AG04450 (cell line): ENCODE measurements at regions not wholly inside any gene's neighbourhood (a gene's known extent, or its start where the extent isn't known, plus 50 kb on each side); places are given as distances from the start of the nearest gene placed in this dataset.

Experiments
- CTCF ChIA-PET: fragments of 300-600, 350-600 bp; formaldehyde crosslinking; extraction: SDS; loops from one replicate; lab custom pipeline; 2022; ENCODE audit warnings: antibody characterized with exemption, inconsistent platforms; lab: Charles Lee
- POLR2A ChIA-PET: fragments of 350-600 bp; formaldehyde crosslinking; extraction: SDS; loops from one replicate; lab custom pipeline; 2021; ENCODE audit warnings: antibody characterized with exemption, inconsistent platforms; lab: Yijun Ruan, JAX
- DNase-seq: peaks from one replicate; pipeline ENCODE4 v3.0.0-alpha.2; 2011; ENCODE audit warnings: low read depth, low spot score
- H3K27ac ChIP-seq: one replicate; pipeline ENCODE4 v1.5.1; 2012; ENCODE audit warnings: low read depth, low read length, control low read depth
- H3K27me3 ChIP-seq: one replicate; pipeline ENCODE4 v1.6.0; 2012; ENCODE audit warnings: low read length; ENCODE audit not compliant: control insufficient read depth, insufficient read depth
- H3K4me3 ChIP-seq: 2 replicates; pipeline ENCODE4 v1.5.1; 2011; ENCODE audit warnings: mild to moderate bottlenecking, low read depth, low read length, control low read depth
- H3K9me3 ChIP-seq: 2 replicates; pipeline ENCODE4 v1.5.1; 2012; ENCODE audit warnings: low read length; ENCODE audit not compliant: control insufficient read depth, insufficient read depth
- CTCF ChIP-seq: IDR thresholded peaks from 2 replicates; pipeline ENCODE4 v1.5.1; 2011; ENCODE audit warnings: low read depth, low read length, control low read depth, inconsistent platforms

GRCh38 chr9:81371824-81372223 lies 317.5 kb downstream of the TLE1 start:
- CTCF ChIA-PET: no interaction called here
- TF ChIP-seq CTCF: no peak
- no peak for DNase-seq

GRCh38 chr9:81370650-81371049 lies 318.7 kb downstream of the TLE1 start:
- no peak overlapping the region for H3K27ac ChIP-seq
- no peaks in the 10 kb centered on the region for H3K9me3 ChIP-seq
- TF ChIP-seq CTCF: no peak
- CTCF ChIA-PET: interaction anchor here (0.6 kb wide), 1 partner anchor 34 kb away, joined by 3 read pairs; no protein-coding TSS in a partner anchor
- no peak for DNase-seq
- no peak overlapping the region for H3K4me3 ChIP-seq
- no peaks in the 10 kb centered on the region for H3K27me3 ChIP-seq
- POLR2A ChIA-PET: no interaction called here

More at GRCh38 chr9:81371824-81372223, 317.5 kb downstream of the TLE1 start:
- Histone ChIP-seq H3K27me3 (no peaks in the 10 kb centered on the region), H3K9me3 (no peaks in the 10 kb centered on the region), H3K27ac (no peak overlapping the region), H3K4me3 (no peak overlapping the region)
- POLR2A ChIA-PET: no interaction called here

- Histone ChIP-seq H3K9me3 (no peaks in the 10 kb centered on the region), H3K4me3 (no peak overlapping the region), H3K27me3 (no peaks in the 10 kb centered on the region), H3K27ac (no peak overlapping the region)
- POLR2A ChIA-PET: no interaction called here
- TF ChIP-seq CTCF: no peak
- CTCF ChIA-PET: interaction anchor here (0.6 kb wide), 2 partner anchors 38 to 571 kb away, joined by 3 read pairs; no protein-coding TSS in a partner anchor
- no peak for DNase-seq
These were observed 319.3 kb downstream of the TLE1 start for GRCh38 chr9:81370096-81370495.

- CTCF ChIA-PET: no interaction called here
- POLR2A ChIA-PET: no interaction called here
- DNase-seq: no peak
- no peak for TF ChIP-seq CTCF
- no peak overlapping the region for H3K4me3 ChIP-seq
- H3K27ac ChIP-seq: no peak overlapping the region
- no peaks in the 10 kb centered on the region for H3K27me3 ChIP-seq
- H3K9me3 ChIP-seq: peaks cover under 1% of the 10 kb centered on the region; the same call in 1 of the 2 replicates
These were observed 320.2 kb downstream of the TLE1 start for GRCh38 chr9:81369121-81369520.

- no peak for TF ChIP-seq CTCF
- Histone ChIP-seq H3K27ac (no peak overlapping the region), H3K9me3 (peaks cover 4% of the 10 kb centered on the region), H3K27me3 (no peaks in the 10 kb centered on the region), H3K4me3 (no peak overlapping the region)
- ChIA-PET CTCF (no interaction called here), POLR2A (no interaction called here)
- no peak for DNase-seq
These were observed 325.3 kb downstream of the TLE1 start for GRCh38 chr9:81363916-81364480.
